ENCODE measurements at regions not wholly inside any gene's neighbourhood (a gene's known extent, or its start where the extent isn't known, plus 50 kb on each side); places are given as distances from the start of the nearest gene placed in this dataset.
"Not testable (repeated sequence)": the region's sequence is repeated elsewhere in the genome, so short reads cannot be mapped to it uniquely, and the experiment has no call there.

GRCh38 chr6:153328194-153328593, 197.1 kb upstream of the RGS17 start:
- no peak overlapping the region for H3K27ac ChIP-seq
- H3K27me3 ChIP-seq (ENCODE audit: insufficient read depth, low read depth, severe bottlenecking), result no peaks in the 10 kb centered on the region
- TF ChIP-seq CTCF (IDR thresholded peaks at IDR 0.05; ENCODE audit: low read depth, low read length), result no peak
- H3K36me3 ChIP-seq, result no peaks in the 10 kb centered on the region
- no peak for DNase-seq
- H3K9me3 ChIP-seq (ENCODE audit: severe bottlenecking), result no peaks in the 10 kb centered on the region
- no peak overlapping the region for H3K4me3 ChIP-seq (ENCODE audit: low read depth, low read length)

GRCh38 chr6:153325661-153326060, 194.6 kb upstream of the RGS17 start:
- no peak for DNase-seq
- TF ChIP-seq CTCF (IDR thresholded peaks at IDR 0.05; ENCODE audit: low read depth, low read length), result no peak
- H3K9me3 ChIP-seq (ENCODE audit: severe bottlenecking), result no peaks in the 10 kb centered on the region

GRCh38 chr6:153312634-153313033, 181.6 kb upstream of the RGS17 start:
- Histone ChIP-seq H3K4me3 (ENCODE audit: low read depth, low read length) (no peak overlapping the region), H3K27ac (no peak overlapping the region), H3K9me3 (ENCODE audit: severe bottlenecking) (no peaks in the 10 kb centered on the region), H3K27me3 (ENCODE audit: insufficient read depth, low read depth, severe bottlenecking) (no peaks in the 10 kb centered on the region), H3K36me3 (no peaks in the 10 kb centered on the region)
- TF ChIP-seq CTCF (IDR thresholded peaks at IDR 0.05; ENCODE audit: low read depth, low read length), result peak; percentile 81
- DNase-seq, result peak; percentile 45

More at GRCh38 chr6:153325661-153326060, 194.6 kb upstream of the RGS17 start:
- Histone ChIP-seq H3K36me3 (no peaks in the 10 kb centered on the region), H3K27me3 (ENCODE audit: insufficient read depth, low read depth, severe bottlenecking) (no peaks in the 10 kb centered on the region), H3K27ac (no peak overlapping the region), H3K4me3 (ENCODE audit: low read depth, low read length) (no peak overlapping the region)

- no peak overlapping the region for H3K4me3 ChIP-seq (ENCODE audit: low read depth, low read length)
- peak; percentile 17 for DNase-seq
- H3K36me3 ChIP-seq, result no peaks in the 10 kb centered on the region
- no peak for TF ChIP-seq CTCF (IDR thresholded peaks at IDR 0.05; ENCODE audit: low read depth, low read length)
- no peaks in the 10 kb centered on the region for H3K9me3 ChIP-seq (ENCODE audit: severe bottlenecking)
- no peak overlapping the region for H3K27ac ChIP-seq
- no peaks in the 10 kb centered on the region for H3K27me3 ChIP-seq (ENCODE audit: insufficient read depth, low read depth, severe bottlenecking)
These were observed 178.6 kb upstream of the RGS17 start for GRCh38 chr6:153309651-153310050.

GRCh38 chr6:153302133-153302532, 171.1 kb upstream of the RGS17 start:
- DNase-seq, result no peak
- Histone ChIP-seq H3K4me3 (ENCODE audit: low read depth, low read length) (no peak overlapping the region), H3K36me3 (no peaks in the 10 kb centered on the region), H3K27me3 (ENCODE audit: insufficient read depth, low read depth, severe bottlenecking) (no peaks in the 10 kb centered on the region), H3K9me3 (ENCODE audit: severe bottlenecking) (no peaks in the 10 kb centered on the region), H3K27ac (no peak overlapping the region)
- TF ChIP-seq CTCF (IDR thresholded peaks at IDR 0.05; ENCODE audit: low read depth, low read length), result no peak

- DNase-seq, result no peak
- Histone ChIP-seq H3K9me3 (ENCODE audit: severe bottlenecking) (no peaks in the 10 kb centered on the region), H3K36me3 (no peaks in the 10 kb centered on the region), H3K27ac (no peak overlapping the region), H3K4me3 (ENCODE audit: low read depth, low read length) (no peak overlapping the region), H3K27me3 (ENCODE audit: insufficient read depth, low read depth, severe bottlenecking) (no peaks in the 10 kb centered on the region)
- no peak for TF ChIP-seq CTCF (IDR thresholded peaks at IDR 0.05; ENCODE audit: low read depth, low read length)
These were observed 170.5 kb upstream of the RGS17 start for GRCh38 chr6:153301602-153302001.

GRCh38 chr6:153282456-153282855, 151.4 kb upstream of the RGS17 start:
- not testable (repeated sequence) for H3K36me3 ChIP-seq; H3K27me3 ChIP-seq (ENCODE audit: insufficient read depth, low read depth, severe bottlenecking); H3K9me3 ChIP-seq (ENCODE audit: severe bottlenecking); H3K4me3 ChIP-seq (ENCODE audit: low read depth, low read length); DNase-seq; H3K27ac ChIP-seq
